ENCODE measurements at regions not wholly inside any gene's neighbourhood (a gene's known extent, or its start where the extent isn't known, plus 50 kb on each side); places are given as distances from the start of the nearest gene placed in this dataset.

DNA sequence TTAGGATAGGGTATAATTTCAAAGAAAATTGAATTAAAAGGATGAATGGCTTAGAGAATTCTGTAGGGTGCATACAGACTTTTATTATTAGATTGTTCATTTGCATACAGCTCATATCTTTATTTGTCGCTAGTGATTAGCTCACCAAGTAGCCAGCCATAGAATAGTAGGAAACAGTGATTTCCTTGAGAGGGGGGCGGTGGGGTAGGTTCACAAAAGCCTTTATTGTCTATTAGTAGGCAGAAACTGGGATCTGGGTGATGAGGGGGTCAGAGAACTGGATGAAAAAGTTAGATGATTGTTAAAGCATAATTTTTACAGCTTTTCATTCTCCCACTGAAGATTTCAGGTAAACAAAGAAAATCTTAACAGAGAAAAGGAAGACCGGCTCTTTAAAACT lies 77.6 kb upstream of the RAP2B start:
- no peak overlapping the region for H3K27ac ChIP-seq
- TF ChIP-seq, protein P1, sequence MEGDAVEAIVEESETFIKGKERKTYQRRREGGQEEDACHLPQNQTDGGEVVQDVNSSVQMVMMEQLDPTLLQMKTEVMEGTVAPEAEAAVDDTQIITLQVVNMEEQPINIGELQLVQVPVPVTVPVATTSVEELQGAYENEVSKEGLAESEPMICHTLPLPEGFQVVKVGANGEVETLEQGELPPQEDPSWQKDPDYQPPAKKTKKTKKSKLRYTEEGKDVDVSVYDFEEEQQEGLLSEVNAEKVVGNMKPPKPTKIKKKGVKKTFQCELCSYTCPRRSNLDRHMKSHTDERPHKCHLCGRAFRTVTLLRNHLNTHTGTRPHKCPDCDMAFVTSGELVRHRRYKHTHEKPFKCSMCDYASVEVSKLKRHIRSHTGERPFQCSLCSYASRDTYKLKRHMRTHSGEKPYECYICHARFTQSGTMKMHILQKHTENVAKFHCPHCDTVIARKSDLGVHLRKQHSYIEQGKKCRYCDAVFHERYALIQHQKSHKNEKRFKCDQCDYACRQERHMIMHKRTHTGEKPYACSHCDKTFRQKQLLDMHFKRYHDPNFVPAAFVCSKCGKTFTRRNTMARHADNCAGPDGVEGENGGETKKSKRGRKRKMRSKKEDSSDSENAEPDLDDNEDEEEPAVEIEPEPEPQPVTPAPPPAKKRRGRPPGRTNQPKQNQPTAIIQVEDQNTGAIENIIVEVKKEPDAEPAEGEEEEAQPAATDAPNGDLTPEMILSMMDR (conservative IDR thresholded peaks at IDR 0.05): no peak
- TF ChIP-seq ZFX (IDR thresholded peaks at IDR 0.05): no peak

DNA sequence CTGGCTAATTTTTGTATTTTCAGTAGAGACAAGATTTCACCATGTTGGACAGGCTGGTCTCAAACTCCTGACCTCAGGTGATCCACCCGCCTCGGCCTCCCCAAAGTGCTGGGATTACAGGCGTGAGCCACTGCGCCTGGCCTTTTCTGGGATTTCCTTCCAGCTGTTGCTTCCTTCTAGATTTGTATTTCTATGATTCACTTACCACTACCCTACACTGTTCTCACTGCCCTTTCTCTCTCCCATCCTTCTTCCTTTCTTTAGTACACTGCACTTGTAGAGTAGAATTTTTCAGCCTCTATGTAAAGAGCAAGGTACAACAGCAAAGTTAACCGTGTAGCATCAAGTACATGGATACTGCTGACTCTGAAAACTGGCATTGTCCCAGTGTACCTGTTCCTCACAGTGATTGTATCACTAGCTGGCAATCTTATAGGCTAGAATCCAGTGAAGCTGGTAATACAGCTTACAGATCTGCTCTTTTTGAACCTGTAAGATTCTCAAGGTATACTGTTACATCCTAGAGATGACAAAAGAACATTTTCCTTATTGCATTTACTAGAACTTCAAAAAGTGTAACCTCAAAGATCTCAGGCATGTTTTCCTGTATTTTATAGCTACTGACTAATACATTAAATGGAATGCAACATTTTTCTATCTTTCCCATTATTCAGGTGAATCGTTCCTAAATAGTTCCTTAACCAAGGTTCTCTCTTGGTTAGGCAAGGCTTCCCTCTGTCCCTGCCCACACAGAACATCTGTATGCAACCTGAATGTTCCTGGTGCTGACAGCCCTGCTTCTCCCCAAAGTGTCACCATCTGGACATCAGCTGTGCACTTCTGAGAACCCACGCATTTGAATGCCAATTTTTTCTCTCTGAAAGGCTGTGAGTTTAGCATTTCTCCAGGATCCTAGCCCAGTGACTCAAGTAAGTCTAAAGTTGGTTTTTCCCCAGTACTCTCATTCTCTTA lies 74.1 kb upstream of the RAP2B start:
- no peak for TF ChIP-seq ZFX (IDR thresholded peaks at IDR 0.05)
- TF ChIP-seq, protein P1 (conservative IDR thresholded peaks at IDR 0.05): no peak

GRCh38 chr3:153089620-153090019 lies 72.4 kb upstream of the RAP2B start:
- TF ChIP-seq ZFX (IDR thresholded peaks at IDR 0.05): no peak
- TF ChIP-seq, protein P1 (conservative IDR thresholded peaks at IDR 0.05): no peak
- H3K27ac ChIP-seq: no peak overlapping the region

More for the DNA sequence above, 74.1 kb upstream of the RAP2B start:
- no peak overlapping the region; the same call in none of the 2 replicates for H3K27ac ChIP-seq

DNA sequence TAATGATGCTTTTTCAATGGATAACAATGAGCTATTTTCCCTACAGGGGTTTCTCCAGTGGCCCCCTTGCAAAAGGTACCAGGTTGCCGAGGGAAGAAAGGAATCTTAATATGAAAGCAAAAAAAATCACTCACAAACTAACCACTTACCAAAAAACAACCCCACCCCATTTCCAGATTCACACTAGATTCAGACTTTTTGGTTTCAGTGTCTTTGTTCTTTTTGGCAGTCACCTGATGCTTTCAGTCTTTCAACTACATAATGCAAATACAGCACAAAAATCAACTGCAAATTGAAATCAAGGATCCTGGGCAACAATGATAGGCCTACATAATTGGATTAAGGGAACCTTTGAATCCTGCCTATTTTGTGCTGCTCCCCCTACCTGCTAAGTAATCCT lies 71.1 kb upstream of the RAP2B start:
- H3K27ac ChIP-seq: no peak overlapping the region
- TF ChIP-seq ZFX (IDR thresholded peaks at IDR 0.05): no peak
- TF ChIP-seq, protein P1 (conservative IDR thresholded peaks at IDR 0.05): no peak

GRCh38 chr3:153093629-153094028 lies 68.4 kb upstream of the RAP2B start:
- no peak overlapping the region for H3K27ac ChIP-seq
- TF ChIP-seq, protein P1 (conservative IDR thresholded peaks at IDR 0.05): no peak
- TF ChIP-seq ZFX (IDR thresholded peaks at IDR 0.05): no peak

GRCh38 chr3:153094386-153094785 lies 67.6 kb upstream of the RAP2B start:
- H3K27ac ChIP-seq: no peak overlapping the region
- TF ChIP-seq, protein P1 (conservative IDR thresholded peaks at IDR 0.05): no peak
- no peak for TF ChIP-seq ZFX (IDR thresholded peaks at IDR 0.05)

- TF ChIP-seq, protein P1 (conservative IDR thresholded peaks at IDR 0.05): no peak
- TF ChIP-seq ZFX (IDR thresholded peaks at IDR 0.05): no peak
- no peak overlapping the region for H3K27ac ChIP-seq
Observed at GRCh38 chr3:153095441-153095840, 66.6 kb upstream of the RAP2B start.

Measured in C4-2B (cell line).